SK-N-SH treated with all-trans-retinoic acid at 6 μM for 48 hours (cell line): ENCODE measurements at regions not wholly inside any gene's neighbourhood (a gene's known extent, or its start where the extent isn't known, plus 50 kb on each side); places are given as distances from the start of the nearest gene placed in this dataset.

ENCODE experiments used
- ARNTL ChIP-seq: fragments of 450-650 bp; formaldehyde crosslinking; IDR thresholded peaks from 2 replicates; pipeline ENCODE4 v1.5.0; 2020; ENCODE audit warnings: low read depth, mild to moderate bottlenecking, moderate library complexity, borderline replicate concordance
- ISL1 ChIP-seq: fragments of 250-450 bp; sonication (Bioruptor Pico); IDR thresholded peaks from 2 replicates; pipeline ENCODE4 v2.1.2; 2022; ENCODE audit warnings: mild to moderate bottlenecking, moderate library complexity
- SNAI2 ChIP-seq: fragments of 250-450 bp; sonication (Bioruptor Pico); IDR thresholded peaks from 2 replicates; pipeline ENCODE4 v1.5.0; 2020; ENCODE audit warnings: mild to moderate bottlenecking, moderate library complexity
- ZFP30 ChIP-seq: fragments of 450-650 bp; formaldehyde crosslinking; IDR thresholded peaks from 2 replicates; pipeline ENCODE4 v1.5.0; 2022; ENCODE audit warnings: mild to moderate bottlenecking, moderate library complexity
- ZNF8 ChIP-seq: fragments of 450-650 bp; formaldehyde crosslinking; IDR thresholded peaks from 2 replicates; pipeline ENCODE4 v1.5.0; 2020; ENCODE audit warnings: mild to moderate bottlenecking, moderate library complexity
- TF ChIP-seq, protein P1 (sequence below): fragments of 250-450 bp; sonication (Bioruptor Pico); IDR thresholded peaks from 2 replicates; pipeline ENCODE4 v1.8.0; 2020; ENCODE audit warnings: mild to moderate bottlenecking, moderate library complexity, borderline replicate concordance
- TF ChIP-seq, protein P2 (sequence below): fragments of 250-450 bp; sonication (Bioruptor Pico); IDR thresholded peaks from 2 replicates; pipeline ENCODE4 v1.5.0; 2020; ENCODE audit warnings: mild to moderate bottlenecking, moderate library complexity

GRCh38 chr21:38147391-38147790 is 109.4 kb upstream of the KCNJ15 start:
- TF ChIP-seq, protein P1, sequence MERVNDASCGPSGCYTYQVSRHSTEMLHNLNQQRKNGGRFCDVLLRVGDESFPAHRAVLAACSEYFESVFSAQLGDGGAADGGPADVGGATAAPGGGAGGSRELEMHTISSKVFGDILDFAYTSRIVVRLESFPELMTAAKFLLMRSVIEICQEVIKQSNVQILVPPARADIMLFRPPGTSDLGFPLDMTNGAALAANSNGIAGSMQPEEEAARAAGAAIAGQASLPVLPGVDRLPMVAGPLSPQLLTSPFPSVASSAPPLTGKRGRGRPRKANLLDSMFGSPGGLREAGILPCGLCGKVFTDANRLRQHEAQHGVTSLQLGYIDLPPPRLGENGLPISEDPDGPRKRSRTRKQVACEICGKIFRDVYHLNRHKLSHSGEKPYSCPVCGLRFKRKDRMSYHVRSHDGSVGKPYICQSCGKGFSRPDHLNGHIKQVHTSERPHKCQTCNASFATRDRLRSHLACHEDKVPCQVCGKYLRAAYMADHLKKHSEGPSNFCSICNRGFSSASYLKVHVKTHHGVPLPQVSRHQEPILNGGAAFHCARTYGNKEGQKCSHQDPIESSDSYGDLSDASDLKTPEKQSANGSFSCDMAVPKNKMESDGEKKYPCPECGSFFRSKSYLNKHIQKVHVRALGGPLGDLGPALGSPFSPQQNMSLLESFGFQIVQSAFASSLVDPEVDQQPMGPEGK: no peak
- TF ChIP-seq ARNTL (CRISPR knock-in tag) (no peak), SNAI2 (CRISPR knock-in tag) (no peak), ZFP30 (CRISPR knock-in tag) (no peak), ZNF8 (no peak), ISL1 (CRISPR knock-in tag) (no peak)
- TF ChIP-seq, protein P2, sequence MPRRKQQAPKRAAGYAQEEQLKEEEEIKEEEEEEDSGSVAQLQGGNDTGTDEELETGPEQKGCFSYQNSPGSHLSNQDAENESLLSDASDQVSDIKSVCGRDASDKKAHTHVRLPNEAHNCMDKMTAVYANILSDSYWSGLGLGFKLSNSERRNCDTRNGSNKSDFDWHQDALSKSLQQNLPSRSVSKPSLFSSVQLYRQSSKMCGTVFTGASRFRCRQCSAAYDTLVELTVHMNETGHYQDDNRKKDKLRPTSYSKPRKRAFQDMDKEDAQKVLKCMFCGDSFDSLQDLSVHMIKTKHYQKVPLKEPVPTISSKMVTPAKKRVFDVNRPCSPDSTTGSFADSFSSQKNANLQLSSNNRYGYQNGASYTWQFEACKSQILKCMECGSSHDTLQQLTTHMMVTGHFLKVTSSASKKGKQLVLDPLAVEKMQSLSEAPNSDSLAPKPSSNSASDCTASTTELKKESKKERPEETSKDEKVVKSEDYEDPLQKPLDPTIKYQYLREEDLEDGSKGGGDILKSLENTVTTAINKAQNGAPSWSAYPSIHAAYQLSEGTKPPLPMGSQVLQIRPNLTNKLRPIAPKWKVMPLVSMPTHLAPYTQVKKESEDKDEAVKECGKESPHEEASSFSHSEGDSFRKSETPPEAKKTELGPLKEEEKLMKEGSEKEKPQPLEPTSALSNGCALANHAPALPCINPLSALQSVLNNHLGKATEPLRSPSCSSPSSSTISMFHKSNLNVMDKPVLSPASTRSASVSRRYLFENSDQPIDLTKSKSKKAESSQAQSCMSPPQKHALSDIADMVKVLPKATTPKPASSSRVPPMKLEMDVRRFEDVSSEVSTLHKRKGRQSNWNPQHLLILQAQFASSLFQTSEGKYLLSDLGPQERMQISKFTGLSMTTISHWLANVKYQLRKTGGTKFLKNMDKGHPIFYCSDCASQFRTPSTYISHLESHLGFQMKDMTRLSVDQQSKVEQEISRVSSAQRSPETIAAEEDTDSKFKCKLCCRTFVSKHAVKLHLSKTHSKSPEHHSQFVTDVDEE (CRISPR knock-in tag): no peak
